GM06990 (cell line): ENCODE measurements at regions not wholly inside any gene's neighbourhood (a gene's known extent, or its start where the extent isn't known, plus 50 kb on each side); places are given as distances from the start of the nearest gene placed in this dataset.
"Not testable (repeated sequence)": the region's sequence is repeated elsewhere in the genome, so short reads cannot be mapped to it uniquely, and the experiment has no call there.

Source experiments
- DNase-seq: peaks from one replicate; pipeline ENCODE4 v3.0.0-alpha.2; 2011; ENCODE audit not compliant: insufficient read length; ENCODE audit errors: extremely low read depth
- H3K27me3 ChIP-seq: replicated peaks from 2 replicates; pipeline ENCODE4 v1.6.0; 2011; ENCODE audit warnings: low read length; ENCODE audit not compliant: control insufficient read depth, insufficient read depth
- H3K36me3 ChIP-seq: 2 replicates; pipeline ENCODE4 v1.5.1; 2011; ENCODE audit warnings: low read length; ENCODE audit not compliant: control insufficient read depth, insufficient read depth
- H3K4me3 ChIP-seq: replicated peaks from 2 replicates; pipeline ENCODE4 v1.5.1; 2011; ENCODE audit warnings: low read depth, mild to moderate bottlenecking, control low read depth, low read length
- TF ChIP-seq, protein P1 (sequence below): IDR thresholded peaks from 2 replicates; pipeline ENCODE4 v1.5.1; 2011; ENCODE audit warnings: low read length, control low read depth, mild to moderate bottlenecking, inconsistent platforms; ENCODE audit not compliant: insufficient read depth, poor library complexity, severe bottlenecking

DNA sequence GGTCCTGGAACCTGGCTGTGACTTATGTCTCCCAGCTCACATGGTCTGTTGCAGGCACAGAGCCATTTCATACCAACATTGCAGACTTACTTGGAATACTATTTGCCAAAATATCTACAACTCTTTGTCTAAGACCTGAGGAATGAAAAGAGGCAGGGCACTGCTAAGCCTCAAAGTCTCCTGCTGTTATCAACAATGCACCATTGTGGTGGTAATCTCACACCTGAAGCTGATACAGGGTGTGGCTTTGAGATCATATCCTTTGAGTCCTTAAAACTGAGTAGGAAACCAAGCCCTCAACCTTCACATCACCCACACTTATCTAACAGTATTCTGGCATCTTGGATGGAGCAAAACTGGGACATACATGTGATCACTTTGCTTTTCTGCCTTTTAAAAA lies 782.0 kb downstream of the EPHA3 start:
- no peak for DNase-seq
- H3K4me3 ChIP-seq: no peak overlapping the region

DNA sequence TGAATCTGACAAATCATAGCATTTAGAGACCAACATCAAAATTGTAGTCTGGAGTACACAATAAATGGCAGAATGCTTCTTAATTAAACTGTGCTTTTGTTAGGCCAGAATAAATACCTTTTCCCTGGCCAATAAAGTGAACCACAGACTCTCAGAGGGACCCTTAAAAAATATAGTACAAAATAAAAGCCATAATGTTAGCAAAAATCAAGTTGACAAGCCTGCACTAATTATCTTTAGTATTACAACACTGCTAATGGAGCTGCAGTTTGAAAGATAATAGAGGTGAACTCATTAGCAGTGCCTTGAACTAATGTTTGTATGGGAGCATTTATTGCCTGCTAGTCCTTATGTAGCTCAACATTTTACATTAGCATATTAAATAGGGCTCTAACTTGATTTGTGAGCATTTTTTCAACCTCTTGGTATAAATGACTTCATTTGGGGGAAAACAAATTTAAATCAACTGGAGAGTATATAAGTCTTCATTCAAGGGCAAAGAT lies 801.3 kb downstream of the EPHA3 start:
- TF ChIP-seq, protein P1, sequence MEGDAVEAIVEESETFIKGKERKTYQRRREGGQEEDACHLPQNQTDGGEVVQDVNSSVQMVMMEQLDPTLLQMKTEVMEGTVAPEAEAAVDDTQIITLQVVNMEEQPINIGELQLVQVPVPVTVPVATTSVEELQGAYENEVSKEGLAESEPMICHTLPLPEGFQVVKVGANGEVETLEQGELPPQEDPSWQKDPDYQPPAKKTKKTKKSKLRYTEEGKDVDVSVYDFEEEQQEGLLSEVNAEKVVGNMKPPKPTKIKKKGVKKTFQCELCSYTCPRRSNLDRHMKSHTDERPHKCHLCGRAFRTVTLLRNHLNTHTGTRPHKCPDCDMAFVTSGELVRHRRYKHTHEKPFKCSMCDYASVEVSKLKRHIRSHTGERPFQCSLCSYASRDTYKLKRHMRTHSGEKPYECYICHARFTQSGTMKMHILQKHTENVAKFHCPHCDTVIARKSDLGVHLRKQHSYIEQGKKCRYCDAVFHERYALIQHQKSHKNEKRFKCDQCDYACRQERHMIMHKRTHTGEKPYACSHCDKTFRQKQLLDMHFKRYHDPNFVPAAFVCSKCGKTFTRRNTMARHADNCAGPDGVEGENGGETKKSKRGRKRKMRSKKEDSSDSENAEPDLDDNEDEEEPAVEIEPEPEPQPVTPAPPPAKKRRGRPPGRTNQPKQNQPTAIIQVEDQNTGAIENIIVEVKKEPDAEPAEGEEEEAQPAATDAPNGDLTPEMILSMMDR: no peak
- H3K4me3 ChIP-seq: no peak overlapping the region
- H3K36me3 ChIP-seq: no peaks in the 10 kb centered on the region
- DNase-seq: no peak
- H3K27me3 ChIP-seq: no peaks in the 10 kb centered on the region

More for the DNA sequence above, 782.0 kb downstream of the EPHA3 start:
- H3K27me3 ChIP-seq: no peaks in the 10 kb centered on the region
- no peaks in the 10 kb centered on the region for H3K36me3 ChIP-seq
- TF ChIP-seq, protein P1: no peak

DNA sequence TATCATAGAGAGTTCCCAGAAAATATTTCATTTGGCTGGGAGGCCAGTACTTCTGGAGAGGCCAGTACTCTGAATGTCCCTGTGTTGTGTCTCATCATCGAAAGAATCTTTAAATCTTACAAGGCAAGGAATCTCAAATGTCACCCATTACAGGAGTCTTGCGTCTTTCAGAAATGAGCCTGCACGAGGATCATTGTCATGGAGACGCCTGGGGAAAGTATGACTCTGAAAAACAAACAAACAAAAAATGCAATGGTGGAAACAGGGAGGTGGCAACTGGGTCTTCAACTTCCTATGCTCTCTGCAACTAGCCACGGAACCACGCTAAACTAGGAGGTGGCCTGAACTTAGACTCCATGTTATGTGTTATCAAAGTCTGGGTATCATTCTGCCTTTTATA lies 804.6 kb downstream of the EPHA3 start:
- TF ChIP-seq, protein P1: no peak
- no peaks in the 10 kb centered on the region for H3K27me3 ChIP-seq
- H3K36me3 ChIP-seq: no peaks in the 10 kb centered on the region
- DNase-seq: no peak
- no peak overlapping the region for H3K4me3 ChIP-seq

DNA sequence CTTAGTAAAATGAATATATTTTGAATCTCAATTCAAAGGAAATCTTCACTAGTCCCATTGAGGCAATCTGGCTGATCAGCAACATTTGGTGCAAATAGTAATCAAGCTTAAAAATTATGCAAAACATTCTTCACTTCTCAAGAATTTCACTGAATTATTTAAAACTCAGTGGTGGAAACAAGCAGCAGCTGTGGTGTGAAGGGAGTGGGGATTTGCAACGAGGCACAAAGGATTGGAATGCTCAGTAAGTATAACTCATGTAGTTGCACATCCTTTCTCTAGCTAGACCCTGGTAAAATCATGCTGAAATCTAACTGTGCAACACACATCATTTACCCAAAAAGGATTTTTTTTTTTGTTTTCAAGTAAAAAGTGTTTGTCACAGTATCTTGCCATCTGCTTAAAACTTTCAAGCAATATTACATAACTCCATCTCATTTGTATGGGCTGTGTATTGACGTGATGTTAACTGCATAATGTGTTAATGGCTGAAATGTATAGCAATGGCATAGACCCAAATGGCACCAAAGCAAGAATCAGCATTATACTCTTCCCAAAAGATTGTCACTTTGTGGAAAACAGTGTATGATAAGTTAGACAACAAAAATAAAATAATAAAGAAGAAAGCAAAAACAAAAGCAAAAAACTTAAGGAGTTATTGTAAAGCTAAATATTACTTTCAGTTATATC lies 816.6 kb downstream of the EPHA3 start:
- H3K36me3 ChIP-seq: no peaks in the 10 kb centered on the region
- TF ChIP-seq, protein P1: no peak
- H3K4me3 ChIP-seq: no peak overlapping the region
- H3K27me3 ChIP-seq: no peaks in the 10 kb centered on the region
- no peak for DNase-seq

DNA sequence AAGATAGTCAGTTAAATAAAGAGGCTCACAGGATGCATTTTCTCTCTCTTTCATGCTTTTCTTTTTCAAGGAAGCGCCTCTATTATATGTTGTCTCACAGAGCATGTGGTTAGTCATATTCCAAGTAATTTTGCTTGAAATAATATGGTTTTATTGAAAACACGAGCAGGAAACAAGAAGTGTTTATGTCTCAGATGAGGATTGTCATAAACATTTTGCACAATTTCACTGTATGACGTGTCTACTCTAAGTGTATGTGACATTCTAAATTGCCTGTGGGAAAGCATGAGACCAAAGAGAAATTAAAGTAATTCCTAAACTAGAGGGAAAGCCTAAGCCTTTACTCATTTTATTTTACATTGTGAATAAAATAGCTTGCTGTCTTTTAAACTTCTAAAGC lies 818.6 kb downstream of the EPHA3 start:
- Histone ChIP-seq H3K4me3 (no peak overlapping the region), H3K36me3 (no peaks in the 10 kb centered on the region), H3K27me3 (no peaks in the 10 kb centered on the region)
- TF ChIP-seq, protein P1: no peak
- no peak for DNase-seq

DNA sequence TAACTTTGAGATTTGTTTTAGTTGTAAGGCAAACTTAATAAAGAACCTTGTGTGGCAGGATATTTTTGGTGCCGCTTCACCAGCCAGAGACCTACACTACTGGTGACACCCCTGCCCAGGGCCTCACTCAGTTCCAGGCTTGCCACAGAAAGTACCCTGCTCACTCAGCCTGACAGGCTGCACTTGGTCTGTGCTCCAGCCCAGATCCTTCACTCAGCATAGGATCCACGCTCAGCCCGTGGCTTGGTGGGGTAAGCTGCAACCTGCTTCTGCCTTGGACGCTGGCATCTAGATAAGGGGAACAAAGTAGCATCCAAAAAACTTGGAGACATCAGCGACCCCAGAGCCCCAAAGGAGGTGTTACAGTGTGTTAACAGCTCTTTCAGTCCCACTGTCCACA lies 825.5 kb downstream of the EPHA3 start:
- TF ChIP-seq, protein P1: no peak
- Histone ChIP-seq H3K36me3 (no peaks in the 10 kb centered on the region), H3K4me3 (no peak overlapping the region), H3K27me3 (no peaks in the 10 kb centered on the region)
- no peak for DNase-seq

DNA sequence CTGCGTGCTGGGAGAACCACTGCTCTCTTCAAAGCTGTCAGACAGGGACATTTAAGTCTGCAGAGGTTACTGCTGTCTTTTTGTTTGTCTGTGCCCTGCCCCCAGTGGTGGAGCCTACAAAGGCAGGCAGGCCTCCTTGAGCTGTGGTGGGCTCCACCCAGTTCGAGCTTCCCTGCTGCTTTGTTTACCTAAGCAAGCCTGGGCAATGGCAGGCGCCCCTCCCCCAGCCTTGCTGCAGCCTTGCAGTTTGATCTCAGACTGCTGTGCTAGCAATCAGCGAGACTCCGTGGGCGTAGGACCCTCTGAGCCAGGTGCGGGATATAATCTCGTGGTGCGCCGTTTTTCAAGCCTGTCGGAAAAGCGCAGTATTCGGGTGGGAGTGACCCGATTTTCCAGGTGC lies 837.0 kb downstream of the EPHA3 start:
- DNase-seq, H3K27me3 ChIP-seq, H3K4me3 ChIP-seq, H3K36me3 ChIP-seq: not testable (repeated sequence)
